Gastrocnemius medialis (tissue), 4 donors: ENCODE measurements at regions not wholly inside any gene's neighbourhood (a gene's known extent, or its start where the extent isn't known, plus 50 kb on each side); places are given as distances from the start of the nearest gene placed in this dataset.

Experiments
- CTCF ChIP-seq, 5 experiments: fragments of 450-650 bp in 3 of 5; fragments of 200-600 bp in 2 of 5; sonication (generic) in 2 of 5; IDR thresholded peaks in 4 of 5; conservative IDR thresholded peaks in 1 of 5; 1 replicate in 4 of 5; 2 replicates in 1 of 5; pipeline ENCODE4 v1.5.1; 2016 to 2019; ENCODE audit warnings: antibody characterized with exemption in 5 of 5, mild to moderate bottlenecking in 3 of 5, moderate library complexity in 3 of 5
- POLR2A ChIP-seq, 2 donors: fragments of 450-650 bp; IDR thresholded peaks; one replicate each; pipeline ENCODE4 v1.6.1; 2017; ENCODE audit warnings: antibody characterized with exemption in 2 of 2, mild to moderate bottlenecking in 2 of 2, moderate library complexity in 2 of 2

- no peak for TF ChIP-seq POLR2A (IDR thresholded peaks at IDR 0.05)
- TF ChIP-seq CTCF (IDR thresholded peaks at IDR 0.05 in 4 of 5, conservative IDR thresholded peaks at IDR 0.05 in 1 of 5): no peak
Measured at GRCh38 chr21:28104346-28104745, 888.3 kb downstream of the LTN1 start.
